HEK293 (cell line): ENCODE measurements at regions not wholly inside any gene's neighbourhood (a gene's known extent, or its start where the extent isn't known, plus 50 kb on each side); places are given as distances from the start of the nearest gene placed in this dataset.

Source experiments
- CTCF ChIA-PET: fragments of 350-600 bp; formaldehyde crosslinking; extraction: SDS; loops from one replicate; lab custom pipeline; 2021; ENCODE audit warnings: antibody characterized with exemption; lab: Yijun Ruan, JAX
- POLR2A ChIA-PET: fragments of 300-600 bp; formaldehyde crosslinking; extraction: SDS; loops from one replicate; lab custom pipeline; 2020; ENCODE audit warnings: antibody characterized with exemption, inconsistent platforms; lab: Yijun Ruan, JAX
- H3K27ac ChIP-seq: fragments of 200-500 bp; sonication (Bioruptor generic); 2 replicates; pipeline ENCODE4 v1.5.1; 2014; ENCODE audit warnings: low read depth, low read length, control low read depth, inconsistent platforms; ENCODE audit errors: extremely low read depth
- H3K36me3 ChIP-seq, 2 experiments: fragments of 200-500 bp in 1 of 2; sonication (Bioruptor generic) in 1 of 2; 1 replicate in 1 of 2; 2 replicates in 1 of 2; pipeline ENCODE4 v1.5.1; 2014 to 2017; ENCODE audit warnings: inconsistent platforms in 2 of 2, low read length in 2 of 2; ENCODE audit not compliant: control insufficient read depth in 2 of 2, insufficient read depth in 1 of 2
- H3K4me1 ChIP-seq: fragments of 200-500 bp; sonication (Bioruptor generic); 2 replicates; pipeline ENCODE4 v1.5.1; 2014; ENCODE audit warnings: mild to moderate bottlenecking, low read length, inconsistent platforms; ENCODE audit not compliant: control insufficient read depth, insufficient read depth
- H3K4me3 ChIP-seq: 2 replicates; pipeline ENCODE4 v1.5.1; 2011; ENCODE audit warnings: low read depth, mild to moderate bottlenecking, control low read depth, low read length, moderate library complexity
- H3K9me3 ChIP-seq: fragments of 200-500 bp; sonication (Bioruptor generic); 2 replicates; pipeline ENCODE4 v1.5.1; 2014; ENCODE audit warnings: low read depth, low read length, inconsistent platforms; ENCODE audit not compliant: control insufficient read depth, insufficient read depth
- EGR2 ChIP-seq: fragments of 450-650 bp; formaldehyde crosslinking; IDR thresholded peaks from 2 replicates; pipeline ENCODE4 v1.5.1; 2016; ENCODE audit warnings: low read depth, missing biosample characterization, missing genetic modification characterization
- GLI4 ChIP-seq: fragments of 450-650 bp; formaldehyde crosslinking; IDR thresholded peaks from 2 replicates; pipeline ENCODE4 v1.5.1; 2016; ENCODE audit warnings: missing biosample characterization, missing genetic modification characterization
- IKZF3 ChIP-seq: fragments of 450-650 bp; IDR thresholded peaks from 2 replicates; pipeline ENCODE4 v1.5.0; 2018; ENCODE audit warnings: missing biosample characterization, mild to moderate bottlenecking, missing genetic modification characterization, moderate library complexity
- REPIN1 ChIP-seq: fragments of 450-650 bp; formaldehyde crosslinking; IDR thresholded peaks from 2 replicates; pipeline ENCODE4 v1.5.1; 2017; ENCODE audit warnings: missing biosample characterization, missing genetic modification characterization, low read depth
- ZBTB1 ChIP-seq: fragments of 450-650 bp; formaldehyde crosslinking; IDR thresholded peaks from 2 replicates; pipeline ENCODE4 v1.5.1; 2016; ENCODE audit warnings: missing biosample characterization, missing genetic modification characterization
- ZFP3 ChIP-seq: fragments of 450-650 bp; formaldehyde crosslinking; IDR thresholded peaks from 2 replicates; pipeline ENCODE4 v1.5.1; 2016; ENCODE audit warnings: low read depth, missing biosample characterization, missing genetic modification characterization
- ZNF121 ChIP-seq: fragments of 450-650 bp; formaldehyde crosslinking; IDR thresholded peaks from 2 replicates; pipeline ENCODE4 v1.5.1; 2016; ENCODE audit warnings: missing biosample characterization, missing genetic modification characterization
- ZNF223 ChIP-seq: fragments of 450-650 bp; formaldehyde crosslinking; IDR thresholded peaks from 2 replicates; pipeline ENCODE4 v1.5.1; 2016; ENCODE audit warnings: missing biosample characterization, missing genetic modification characterization
- ZNF239 ChIP-seq: fragments of 450-650 bp; formaldehyde crosslinking; IDR thresholded peaks from 2 replicates; pipeline ENCODE4 v1.5.1; 2016; ENCODE audit warnings: missing biosample characterization, missing genetic modification characterization
- ZNF274 ChIP-seq, 2 experiments: fragments of 200-500 bp in 1 of 2; fragments of 450-650 bp in 1 of 2; sonication (Bioruptor generic) in 1 of 2; formaldehyde crosslinking in 1 of 2; IDR thresholded peaks; 2 replicates each; pipeline versions ENCODE4 v1.5.1 to v1.6.1; 2014 to 2016; ENCODE audit warnings: borderline replicate concordance in 1 of 2, inconsistent platforms in 1 of 2, low read length in 1 of 2, missing biosample characterization in 1 of 2, missing genetic modification characterization in 1 of 2
- ZNF324 ChIP-seq: fragments of 450-650 bp; formaldehyde crosslinking; IDR thresholded peaks from 2 replicates; pipeline ENCODE4 v1.5.1; 2016; ENCODE audit warnings: missing biosample characterization, missing genetic modification characterization
- ZNF473 ChIP-seq: fragments of 450-650 bp; formaldehyde crosslinking; IDR thresholded peaks from 2 replicates; pipeline ENCODE4 v1.5.1; 2017; ENCODE audit warnings: missing biosample characterization, missing genetic modification characterization
- ZNF544 ChIP-seq: fragments of 450-650 bp; formaldehyde crosslinking; IDR thresholded peaks from 2 replicates; pipeline ENCODE4 v1.5.0; 2017; ENCODE audit warnings: missing biosample characterization, missing genetic modification characterization
- ZNF549 ChIP-seq: fragments of 450-650 bp; IDR thresholded peaks from 2 replicates; pipeline ENCODE4 v1.5.1; 2018; ENCODE audit warnings: missing biosample characterization, missing genetic modification characterization, mild to moderate bottlenecking, inconsistent platforms, moderate library complexity
- ZNF558 ChIP-seq: fragments of 450-650 bp; formaldehyde crosslinking; IDR thresholded peaks from 2 replicates; pipeline ENCODE4 v1.5.1; 2016; ENCODE audit warnings: missing biosample characterization, missing genetic modification characterization
- ZNF596 ChIP-seq: fragments of 450-650 bp; IDR thresholded peaks from 2 replicates; pipeline ENCODE4 v1.5.0; 2018; ENCODE audit warnings: missing biosample characterization, mild to moderate bottlenecking, missing genetic modification characterization, moderate library complexity
- ZNF768 ChIP-seq: fragments of 450-650 bp; formaldehyde crosslinking; IDR thresholded peaks from 2 replicates; pipeline ENCODE4 v1.5.1; 2018; ENCODE audit warnings: missing biosample characterization, mild to moderate bottlenecking, missing genetic modification characterization
- ZSCAN23 ChIP-seq: fragments of 450-650 bp; formaldehyde crosslinking; IDR thresholded peaks from 2 replicates; pipeline ENCODE4 v1.5.1; 2016; ENCODE audit warnings: missing biosample characterization, missing genetic modification characterization
- TF ChIP-seq, protein P1 (sequence below): fragments of 450-650 bp; formaldehyde crosslinking; optimal IDR thresholded peaks from 2 replicates; pipeline ENCODE3; 2016; ENCODE audit warnings: missing biosample characterization, mild to moderate bottlenecking, missing genetic modification characterization
- TF ChIP-seq, protein P2 (sequence below): fragments of 450-650 bp; formaldehyde crosslinking; IDR thresholded peaks from 2 replicates; pipeline ENCODE4 v1.5.1; 2016; ENCODE audit warnings: missing biosample characterization, missing genetic modification characterization
- TF ChIP-seq, protein P3 (sequence below): fragments of 450-650 bp; formaldehyde crosslinking; IDR thresholded peaks from 2 replicates; pipeline ENCODE4 v1.5.1; 2017; ENCODE audit warnings: missing biosample characterization, missing genetic modification characterization
- TF ChIP-seq, protein P4 (sequence below): fragments of 450-650 bp; formaldehyde crosslinking; IDR thresholded peaks from 2 replicates; pipeline ENCODE4 v1.5.1; 2016; ENCODE audit warnings: missing biosample characterization, missing genetic modification characterization, borderline replicate concordance

DNA sequence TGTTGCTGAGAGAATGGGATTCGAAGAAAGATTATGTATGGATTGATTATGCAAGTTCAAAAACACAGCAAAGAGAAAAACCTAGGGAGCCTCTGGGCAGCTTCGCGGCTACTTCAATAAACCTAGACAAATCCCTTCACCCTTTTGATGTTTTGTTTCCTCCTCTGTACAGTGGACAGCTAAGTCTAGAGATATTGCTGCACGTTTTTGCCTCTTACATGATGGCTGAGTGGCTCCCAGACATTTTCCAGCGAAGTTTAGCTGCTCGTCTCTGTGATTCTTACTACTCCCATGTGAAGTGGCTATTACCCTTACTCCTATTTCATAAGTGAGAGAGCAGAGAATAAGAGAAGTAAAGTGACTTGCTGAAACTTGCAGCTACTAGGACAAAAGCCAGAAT, 695.0 kb upstream of the GRM7 start:
- Histone ChIP-seq H3K9me3 (no peaks in the 10 kb centered on the region), H3K4me1 (no peaks in the 10 kb centered on the region), H3K27ac (no peak overlapping the region), H3K36me3 (no peaks in the 10 kb centered on the region), H3K4me3 (no peak overlapping the region)
- POLR2A ChIA-PET, result no interaction called here
- CTCF ChIA-PET, result no interaction called here
- no peak for TF ChIP-seq ZNF121
- TF ChIP-seq ZNF324, result no peak
- no peak for TF ChIP-seq EGR2 (tag by site-specific recombination)
- TF ChIP-seq, protein P1, sequence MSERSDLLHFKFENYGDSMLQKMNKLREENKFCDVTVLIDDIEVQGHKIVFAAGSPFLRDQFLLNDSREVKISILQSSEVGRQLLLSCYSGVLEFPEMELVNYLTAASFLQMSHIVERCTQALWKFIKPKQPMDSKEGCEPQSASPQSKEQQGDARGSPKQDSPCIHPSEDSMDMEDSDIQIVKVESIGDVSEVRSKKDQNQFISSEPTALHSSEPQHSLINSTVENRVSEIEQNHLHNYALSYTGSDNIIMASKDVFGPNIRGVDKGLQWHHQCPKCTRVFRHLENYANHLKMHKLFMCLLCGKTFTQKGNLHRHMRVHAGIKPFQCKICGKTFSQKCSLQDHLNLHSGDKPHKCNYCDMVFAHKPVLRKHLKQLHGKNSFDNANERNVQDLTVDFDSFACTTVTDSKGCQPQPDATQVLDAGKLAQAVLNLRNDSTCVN, result no peak
- TF ChIP-seq, protein P2, sequence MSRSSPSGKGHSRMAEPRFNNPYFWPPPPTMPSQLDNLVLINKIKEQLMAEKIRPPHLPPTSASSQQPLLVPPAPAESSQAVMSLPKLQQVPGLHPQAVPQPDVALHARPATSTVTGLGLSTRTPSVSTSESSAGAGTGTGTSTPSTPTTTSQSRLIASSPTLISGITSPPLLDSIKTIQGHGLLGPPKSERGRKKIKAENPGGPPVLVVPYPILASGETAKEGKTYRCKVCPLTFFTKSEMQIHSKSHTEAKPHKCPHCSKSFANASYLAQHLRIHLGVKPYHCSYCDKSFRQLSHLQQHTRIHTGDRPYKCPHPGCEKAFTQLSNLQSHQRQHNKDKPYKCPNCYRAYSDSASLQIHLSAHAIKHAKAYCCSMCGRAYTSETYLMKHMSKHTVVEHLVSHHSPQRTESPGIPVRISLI (tag by site-specific recombination), result no peak
- no peak for TF ChIP-seq REPIN1 (tag by site-specific recombination)
- TF ChIP-seq IKZF3, result no peak
- TF ChIP-seq ZNF596 (tag by site-specific recombination), result no peak
- no peak for TF ChIP-seq GLI4 (tag by site-specific recombination)
- no peak for TF ChIP-seq ZFP3 (tag by site-specific recombination)
- TF ChIP-seq ZNF274 (IDR thresholded peaks at IDR 0.05; ENCODE audit: low read length), result no peak
- no peak for TF ChIP-seq ZNF274 (tag by site-specific recombination; IDR thresholded peaks at IDR 0.05; ENCODE audit: borderline replicate concordance)
- no peak for TF ChIP-seq ZNF549 (tag by site-specific recombination)
- no peak for TF ChIP-seq ZBTB1 (tag by site-specific recombination)
- no peak for TF ChIP-seq ZNF558 (tag by site-specific recombination)

DNA sequence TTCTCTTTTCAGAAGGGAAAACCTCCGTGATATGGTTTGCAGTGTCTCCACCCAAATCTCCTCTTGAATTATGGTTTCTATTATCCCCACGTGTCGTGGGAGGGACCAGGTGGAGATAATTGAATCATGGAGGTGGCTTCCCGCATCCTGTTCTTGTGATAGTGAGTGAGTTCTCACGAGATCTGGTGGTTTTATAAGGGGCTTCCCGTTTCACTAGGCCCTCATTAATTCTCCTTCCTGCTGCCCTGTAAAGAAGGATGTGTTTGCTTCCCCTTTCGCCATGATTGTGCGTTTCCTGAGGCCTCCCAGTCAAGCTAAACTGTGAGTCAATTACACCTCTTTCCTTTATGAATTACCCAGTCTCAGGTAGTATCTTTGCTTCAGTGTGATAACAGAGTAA, 692.7 kb upstream of the GRM7 start:
- ChIA-PET POLR2A (no interaction called here), CTCF (no interaction called here)
- no peak for TF ChIP-seq ZNF473 (tag by site-specific recombination)
- TF ChIP-seq, protein P3, sequence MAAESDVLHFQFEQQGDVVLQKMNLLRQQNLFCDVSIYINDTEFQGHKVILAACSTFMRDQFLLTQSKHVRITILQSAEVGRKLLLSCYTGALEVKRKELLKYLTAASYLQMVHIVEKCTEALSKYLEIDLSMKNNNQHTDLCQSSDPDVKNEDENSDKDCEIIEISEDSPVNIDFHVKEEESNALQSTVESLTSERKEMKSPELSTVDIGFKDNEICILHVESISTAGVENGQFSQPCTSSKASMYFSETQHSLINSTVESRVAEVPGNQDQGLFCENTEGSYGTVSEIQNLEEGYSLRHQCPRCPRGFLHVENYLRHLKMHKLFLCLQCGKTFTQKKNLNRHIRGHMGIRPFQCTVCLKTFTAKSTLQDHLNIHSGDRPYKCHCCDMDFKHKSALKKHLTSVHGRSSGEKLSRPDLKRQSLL, result no peak
- TF ChIP-seq ZSCAN23, result no peak
- TF ChIP-seq, protein P4, sequence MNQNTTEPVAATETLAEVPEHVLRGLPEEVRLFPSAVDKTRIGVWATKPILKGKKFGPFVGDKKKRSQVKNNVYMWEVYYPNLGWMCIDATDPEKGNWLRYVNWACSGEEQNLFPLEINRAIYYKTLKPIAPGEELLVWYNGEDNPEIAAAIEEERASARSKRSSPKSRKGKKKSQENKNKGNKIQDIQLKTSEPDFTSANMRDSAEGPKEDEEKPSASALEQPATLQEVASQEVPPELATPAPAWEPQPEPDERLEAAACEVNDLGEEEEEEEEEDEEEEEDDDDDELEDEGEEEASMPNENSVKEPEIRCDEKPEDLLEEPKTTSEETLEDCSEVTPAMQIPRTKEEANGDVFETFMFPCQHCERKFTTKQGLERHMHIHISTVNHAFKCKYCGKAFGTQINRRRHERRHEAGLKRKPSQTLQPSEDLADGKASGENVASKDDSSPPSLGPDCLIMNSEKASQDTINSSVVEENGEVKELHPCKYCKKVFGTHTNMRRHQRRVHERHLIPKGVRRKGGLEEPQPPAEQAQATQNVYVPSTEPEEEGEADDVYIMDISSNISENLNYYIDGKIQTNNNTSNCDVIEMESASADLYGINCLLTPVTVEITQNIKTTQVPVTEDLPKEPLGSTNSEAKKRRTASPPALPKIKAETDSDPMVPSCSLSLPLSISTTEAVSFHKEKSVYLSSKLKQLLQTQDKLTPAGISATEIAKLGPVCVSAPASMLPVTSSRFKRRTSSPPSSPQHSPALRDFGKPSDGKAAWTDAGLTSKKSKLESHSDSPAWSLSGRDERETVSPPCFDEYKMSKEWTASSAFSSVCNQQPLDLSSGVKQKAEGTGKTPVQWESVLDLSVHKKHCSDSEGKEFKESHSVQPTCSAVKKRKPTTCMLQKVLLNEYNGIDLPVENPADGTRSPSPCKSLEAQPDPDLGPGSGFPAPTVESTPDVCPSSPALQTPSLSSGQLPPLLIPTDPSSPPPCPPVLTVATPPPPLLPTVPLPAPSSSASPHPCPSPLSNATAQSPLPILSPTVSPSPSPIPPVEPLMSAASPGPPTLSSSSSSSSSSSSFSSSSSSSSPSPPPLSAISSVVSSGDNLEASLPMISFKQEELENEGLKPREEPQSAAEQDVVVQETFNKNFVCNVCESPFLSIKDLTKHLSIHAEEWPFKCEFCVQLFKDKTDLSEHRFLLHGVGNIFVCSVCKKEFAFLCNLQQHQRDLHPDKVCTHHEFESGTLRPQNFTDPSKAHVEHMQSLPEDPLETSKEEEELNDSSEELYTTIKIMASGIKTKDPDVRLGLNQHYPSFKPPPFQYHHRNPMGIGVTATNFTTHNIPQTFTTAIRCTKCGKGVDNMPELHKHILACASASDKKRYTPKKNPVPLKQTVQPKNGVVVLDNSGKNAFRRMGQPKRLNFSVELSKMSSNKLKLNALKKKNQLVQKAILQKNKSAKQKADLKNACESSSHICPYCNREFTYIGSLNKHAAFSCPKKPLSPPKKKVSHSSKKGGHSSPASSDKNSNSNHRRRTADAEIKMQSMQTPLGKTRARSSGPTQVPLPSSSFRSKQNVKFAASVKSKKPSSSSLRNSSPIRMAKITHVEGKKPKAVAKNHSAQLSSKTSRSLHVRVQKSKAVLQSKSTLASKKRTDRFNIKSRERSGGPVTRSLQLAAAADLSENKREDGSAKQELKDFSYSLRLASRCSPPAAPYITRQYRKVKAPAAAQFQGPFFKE (tag by site-specific recombination), result no peak
- TF ChIP-seq ZNF544 (tag by site-specific recombination), result no peak
- TF ChIP-seq ZNF223 (tag by site-specific recombination), result no peak
- no peak for TF ChIP-seq ZNF239 (tag by site-specific recombination)
- no peak for TF ChIP-seq ZNF768
- no peaks in the 10 kb centered on the region for H3K36me3 ChIP-seq
- no peak overlapping the region for H3K27ac ChIP-seq
- no peaks in the 10 kb centered on the region for H3K4me1 ChIP-seq
- H3K9me3 ChIP-seq, result no peaks in the 10 kb centered on the region
- no peak overlapping the region for H3K4me3 ChIP-seq
